GM23248 (cell line): ENCODE measurements at regions not wholly inside any gene's neighbourhood (a gene's known extent, or its start where the extent isn't known, plus 50 kb on each side); places are given as distances from the start of the nearest gene placed in this dataset.

Experiments used
- EZH2 ChIP-seq: fragments of 200-600 bp; sonication (generic); IDR thresholded peaks from 2 replicates; pipeline ENCODE4 v1.6.1; 2018; ENCODE audit warnings: antibody characterized with exemption, mild to moderate bottlenecking; ENCODE audit not compliant: insufficient read depth, poor library complexity, severe bottlenecking
- EZH2phosphoT487 ChIP-seq: fragments of 200-600 bp; sonication (generic); IDR thresholded peaks from 2 replicates; pipeline ENCODE4 v1.6.1; 2018; ENCODE audit warnings: antibody characterized with exemption, moderate library complexity, mild to moderate bottlenecking, low read depth; ENCODE audit not compliant: insufficient read depth

DNA sequence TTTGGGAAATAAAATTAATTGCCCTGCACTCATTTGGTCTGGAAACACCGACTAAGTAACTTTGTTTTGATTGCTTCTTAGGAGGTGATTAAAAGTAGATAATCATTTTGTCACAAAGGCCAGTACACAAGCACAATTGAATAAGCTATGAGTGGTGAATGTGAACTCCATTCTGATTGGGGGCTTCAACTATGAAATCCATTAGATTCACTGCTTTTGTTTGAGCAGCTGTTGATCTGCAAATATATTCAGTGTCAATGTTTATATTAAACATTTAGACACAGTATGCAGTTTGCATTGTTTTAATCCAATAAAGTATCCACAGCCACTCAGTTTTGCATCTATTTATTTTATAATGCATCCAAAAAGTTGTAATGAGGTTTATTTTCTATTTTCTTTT lies 817.5 kb downstream of the CDH11 start:
- TF ChIP-seq EZH2phosphoT487 (no peak), EZH2 (no peak)
